ENCODE measurements at regions not wholly inside any gene's neighbourhood (a gene's known extent, or its start where the extent isn't known, plus 50 kb on each side); places are given as distances from the start of the nearest gene placed in this dataset.

- no peak for TF ChIP-seq CTCF (IDR thresholded peaks at IDR 0.05; ENCODE audit: low read length)
- TF ChIP-seq EZH2 (IDR thresholded peaks at IDR 0.05; ENCODE audit: borderline replicate concordance, low read length): no peak
Measured at GRCh38 chr16:72552654-72553053, 380.7 kb upstream of the PMFBP1 start.

All from OCI-LY1 (cell line).